ENCODE measurements at regions not wholly inside any gene's neighbourhood (a gene's known extent, or its start where the extent isn't known, plus 50 kb on each side); places are given as distances from the start of the nearest gene placed in this dataset.
"Not testable (repeated sequence)": the region's sequence is repeated elsewhere in the genome, so short reads cannot be mapped to it uniquely, and the experiment has no call there.

- DNase-seq, result peak in 1 of 4 experiments; percentile 0
Measured at GRCh38 chr15:21261965-21262850, 178.1 kb downstream of the POTEB3 start.

- peak in 1 of 4 experiments; percentile 0 for DNase-seq
Measured at GRCh38 chr15:21261396-21261964, 178.8 kb downstream of the POTEB3 start.

GRCh38 chr15:21260966-21261395, 179.3 kb downstream of the POTEB3 start:
- peak in 1 of 4 experiments; percentile 0 for DNase-seq

- peak in 1 of 4 experiments; percentile 0 for DNase-seq
Measured at GRCh38 chr15:21258635-21259034, 181.7 kb downstream of the POTEB3 start.

GRCh38 chr15:21249508-21250019, 190.7 kb downstream of the POTEB3 start:
- not testable (repeated sequence) for DNase-seq

Measured in suppressor macrophage (primary cell).